HG03575 (cell line): ENCODE measurements at regions not wholly inside any gene's neighbourhood (a gene's known extent, or its start where the extent isn't known, plus 50 kb on each side); places are given as distances from the start of the nearest gene placed in this dataset.
"Not testable (repeated sequence)": the region's sequence is repeated elsewhere in the genome, so short reads cannot be mapped to it uniquely, and the experiment has no call there.

ENCODE experiments used
- ATAC-seq: cut with Tn5 transposase; IDR thresholded peaks from one replicate; pipeline ENCODE4 v1.9.1; 2021; ENCODE audit not compliant: unreplicated experiment, insufficient number of reproducible peaks, low FRiP score; ENCODE audit errors: extremely low read depth

- ATAC-seq: no peak
Observed at GRCh38 chr6:56904068-56904467, 50.8 kb upstream of the BEND6 start.

DNA sequence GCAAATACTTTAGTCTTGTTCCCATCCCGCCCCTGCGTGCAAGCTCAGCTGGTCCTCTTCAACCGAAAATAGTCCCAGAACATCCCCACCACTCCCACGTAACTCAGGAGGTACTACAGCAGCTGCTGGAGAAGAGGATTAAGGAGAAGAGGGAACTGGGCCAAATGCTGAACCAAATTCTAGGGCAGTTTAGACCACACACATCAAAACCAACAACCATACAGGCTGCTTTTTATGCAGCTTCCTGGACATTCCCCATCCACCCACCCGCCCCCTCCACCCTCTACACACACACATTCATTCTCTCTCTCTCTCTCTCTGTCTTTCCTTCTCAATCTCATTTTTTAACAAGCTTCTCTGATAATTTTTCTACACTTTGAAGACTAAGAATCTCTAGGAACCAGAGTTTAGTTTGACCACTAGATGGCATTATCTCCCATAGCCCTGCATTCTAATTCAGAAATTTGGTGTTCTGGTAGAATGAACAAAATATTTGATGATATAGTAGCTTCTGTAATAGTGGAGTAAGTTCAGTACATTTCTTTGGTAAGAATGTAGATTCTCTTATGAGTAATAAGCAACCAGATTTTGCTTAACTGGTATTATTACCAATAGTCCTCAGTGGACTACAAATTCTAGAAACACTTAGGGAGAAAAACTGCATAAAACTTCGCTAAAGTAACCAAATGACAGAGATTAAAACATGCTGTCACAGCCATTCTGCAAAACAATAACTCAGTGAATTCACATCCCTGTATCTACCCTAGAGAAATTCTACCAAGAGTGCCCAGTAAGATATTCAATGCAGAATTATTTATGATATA lies 52.1 kb upstream of the BEND6 start:
- ATAC-seq: no peak

- ATAC-seq: no peak
Observed at GRCh38 chr6:56900784-56901183, 54.1 kb upstream of the BEND6 start.

DNA sequence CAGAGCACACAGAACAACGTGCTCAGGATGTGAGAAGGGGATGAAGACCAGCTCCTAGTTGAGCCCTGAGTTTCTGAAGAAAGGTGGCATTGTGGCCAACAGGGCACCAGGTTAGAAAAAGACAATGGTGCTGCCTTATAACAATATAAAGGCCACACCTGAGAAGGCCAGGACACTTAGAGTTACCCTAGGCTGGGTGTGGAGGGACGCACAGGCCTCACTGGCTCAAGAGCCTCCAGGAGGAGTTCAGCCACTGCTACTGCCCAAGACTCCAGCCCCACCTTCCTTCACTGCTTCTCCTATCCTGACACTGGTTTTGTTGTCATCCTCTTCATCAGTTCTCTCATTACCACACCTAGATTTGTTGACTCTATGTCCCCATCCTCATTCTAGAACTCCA lies 55.2 kb upstream of the BEND6 start:
- ATAC-seq: no peak

DNA sequence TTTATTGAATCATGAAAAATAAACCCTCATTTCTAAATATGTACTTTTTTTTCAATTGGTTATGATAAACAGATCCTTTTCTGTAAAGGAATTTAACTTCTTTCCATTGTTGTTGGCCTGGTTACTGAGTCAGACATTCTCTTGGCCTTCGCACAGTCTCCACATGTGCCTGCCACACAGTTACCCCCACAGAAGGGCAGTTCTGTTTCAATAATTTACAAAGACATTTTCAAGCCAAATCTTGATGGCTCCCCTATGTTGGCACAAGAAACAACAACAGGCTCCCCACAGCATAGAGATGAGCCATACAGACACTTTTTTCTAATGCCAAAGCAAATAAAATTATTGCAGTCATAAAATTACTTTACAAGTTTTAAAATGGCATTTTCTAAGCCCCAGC lies 55.6 kb upstream of the BEND6 start:
- ATAC-seq: no peak

DNA sequence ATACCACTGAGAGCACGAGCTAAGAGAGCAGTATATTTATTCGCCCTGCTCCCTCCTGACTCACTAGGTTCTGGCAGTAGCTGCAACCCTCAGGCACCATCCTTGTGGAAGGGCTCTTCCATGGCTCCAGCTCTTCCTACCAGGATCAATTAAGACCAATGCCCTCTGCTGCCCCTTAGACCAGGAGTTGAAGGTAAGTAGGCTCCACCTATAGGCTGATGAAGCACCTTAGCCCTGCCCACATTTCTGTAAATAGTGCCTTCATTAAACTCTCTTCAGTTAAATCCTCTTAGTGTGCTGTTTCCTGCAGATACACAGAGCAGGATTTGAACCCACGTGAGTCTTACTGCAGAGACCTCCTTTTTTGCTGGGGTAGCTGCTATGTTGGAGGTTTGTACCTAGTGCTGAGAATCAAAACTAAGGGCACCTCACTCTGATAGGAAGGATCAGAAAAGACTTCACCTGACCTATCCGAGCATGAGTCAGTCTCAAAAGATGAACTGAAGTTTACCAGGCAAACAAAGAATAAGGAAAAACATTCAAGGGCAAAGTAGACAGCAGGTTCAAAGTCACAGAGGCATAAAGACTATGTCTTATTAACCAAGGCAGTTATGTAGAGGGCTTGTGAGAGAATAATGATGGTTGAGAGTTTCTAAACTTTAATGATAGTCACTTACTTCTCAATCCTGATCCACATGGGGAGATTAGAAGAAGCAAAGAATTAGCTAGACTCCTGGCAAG lies 56.9 kb upstream of the BEND6 start:
- ATAC-seq: no peak

GRCh38 chr6:56891754-56892153 lies 63.2 kb upstream of the BEND6 start:
- no peak for ATAC-seq

DNA sequence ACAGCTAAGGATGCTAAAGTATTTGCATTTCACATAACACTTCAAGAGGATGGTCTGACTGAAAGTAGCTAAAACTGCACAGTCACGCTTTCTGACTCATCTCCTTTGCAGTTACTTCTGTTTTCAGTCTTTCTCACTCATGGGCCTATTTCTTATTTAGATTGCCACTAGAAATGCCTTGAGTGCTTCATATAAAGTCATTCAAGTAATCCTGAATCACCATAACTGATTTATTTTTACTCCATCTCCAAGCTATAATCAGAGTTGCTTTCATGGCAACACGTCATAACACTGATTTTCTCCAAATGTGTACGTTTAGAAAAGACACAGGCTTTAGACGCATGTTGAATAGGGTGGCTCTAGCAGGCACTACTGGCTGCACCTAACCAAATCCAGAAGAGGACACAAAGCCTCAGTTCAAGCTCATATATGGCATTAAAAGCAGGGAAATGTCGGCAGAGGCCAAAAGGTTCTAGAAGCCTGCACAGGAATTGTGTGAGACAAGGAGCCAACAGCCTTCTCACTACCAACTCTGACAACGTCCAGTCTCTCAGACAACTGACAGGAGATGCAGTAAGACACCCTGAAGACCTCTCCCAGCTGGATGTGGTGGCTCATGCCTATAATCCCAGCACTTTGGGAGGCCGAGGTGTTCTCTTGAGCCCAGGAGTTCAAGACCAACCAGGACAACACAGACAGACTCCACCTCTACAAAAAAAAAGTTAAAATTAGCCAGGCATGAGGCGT lies 64.1 kb upstream of the BEND6 start:
- peak; percentile 97 for ATAC-seq

GRCh38 chr6:56890066-56890465 lies 64.8 kb upstream of the BEND6 start:
- no peak for ATAC-seq

GRCh38 chr6:56889492-56889891 lies 65.4 kb upstream of the BEND6 start:
- ATAC-seq: no peak

GRCh38 chr6:56888687-56889086 lies 66.2 kb upstream of the BEND6 start:
- ATAC-seq: no peak

- no peak for ATAC-seq
Observed at GRCh38 chr6:56887086-56887485, 67.8 kb upstream of the BEND6 start.

GRCh38 chr6:56877922-56878321 lies 77.0 kb upstream of the BEND6 start:
- no peak for ATAC-seq

DNA sequence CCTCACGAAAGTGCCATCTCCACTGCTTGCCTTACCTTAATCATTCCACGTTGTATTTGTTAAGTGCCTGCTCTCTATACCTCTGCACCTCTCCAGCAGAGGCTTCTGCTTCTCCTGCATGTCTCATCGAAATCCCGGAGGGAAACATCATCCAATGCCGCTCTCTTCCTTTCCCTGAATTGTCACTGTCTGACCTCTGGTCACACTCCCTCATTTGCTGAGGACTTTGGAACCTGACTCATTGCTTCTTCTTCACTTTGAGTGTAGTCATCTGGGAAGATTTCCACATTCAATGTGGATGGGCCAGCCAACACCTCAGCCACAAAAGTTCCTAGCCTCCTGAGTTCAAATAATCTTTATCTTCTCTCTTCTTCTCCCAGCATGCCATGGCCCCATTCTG lies 78.9 kb upstream of the BEND6 start:
- ATAC-seq: no peak

DNA sequence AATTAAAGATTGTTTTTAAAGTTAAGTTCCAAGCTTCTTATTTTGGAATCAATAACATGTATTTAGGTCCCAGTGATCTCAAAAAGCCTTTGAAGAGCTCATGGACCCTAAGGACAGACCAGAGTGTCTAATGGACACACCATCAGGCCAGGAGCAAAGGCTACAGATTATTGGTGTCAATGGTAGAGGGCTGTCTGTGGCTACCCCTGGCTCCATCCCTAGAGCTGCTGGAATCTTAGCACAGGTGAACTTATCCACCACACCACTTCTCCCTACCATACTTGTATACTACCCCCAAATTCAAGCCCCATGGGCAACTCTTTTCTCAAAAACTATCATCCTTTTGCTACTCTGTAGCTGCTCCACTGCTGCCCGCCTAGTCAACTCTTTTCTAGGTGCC lies 79.4 kb upstream of the BEND6 start:
- ATAC-seq: no peak

DNA sequence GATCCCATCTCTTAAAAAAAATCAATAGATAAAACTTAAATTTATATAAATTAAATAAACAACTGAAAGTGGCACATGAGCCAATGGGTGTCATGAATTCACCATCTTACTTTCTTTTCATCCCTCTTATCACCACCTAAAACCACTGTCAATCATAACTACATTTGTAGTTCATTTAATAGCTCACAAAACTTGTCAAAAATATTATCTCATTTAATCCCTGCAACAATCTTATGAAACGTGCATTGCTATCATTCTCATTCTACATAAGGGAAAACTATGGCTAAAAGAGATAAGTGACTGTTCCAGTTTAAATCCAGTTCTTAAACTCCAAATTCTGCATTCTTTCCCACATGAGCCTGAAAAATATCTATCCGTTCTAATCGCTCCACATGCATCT lies 80.6 kb upstream of the BEND6 start:
- no peak for ATAC-seq

DNA sequence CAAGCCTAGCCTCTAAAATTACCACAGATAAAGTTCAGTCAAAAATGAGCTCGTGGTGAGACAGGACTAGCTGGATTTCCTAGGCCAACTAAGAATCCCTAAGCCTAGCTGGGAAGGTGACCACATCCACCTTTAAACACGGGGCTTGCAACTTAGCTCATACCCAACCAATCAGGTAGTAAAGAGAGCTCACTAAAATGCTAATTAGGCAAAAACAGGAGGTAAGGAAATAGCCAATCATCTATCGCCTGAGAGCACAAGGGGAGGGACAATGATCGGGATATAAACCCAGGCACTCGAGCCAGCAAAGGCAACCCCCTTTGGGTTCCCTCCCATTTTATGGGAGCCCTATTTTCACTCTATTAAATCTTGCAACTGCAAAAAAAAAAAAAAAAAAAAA lies 84.9 kb upstream of the BEND6 start:
- ATAC-seq: not testable (repeated sequence)

DNA sequence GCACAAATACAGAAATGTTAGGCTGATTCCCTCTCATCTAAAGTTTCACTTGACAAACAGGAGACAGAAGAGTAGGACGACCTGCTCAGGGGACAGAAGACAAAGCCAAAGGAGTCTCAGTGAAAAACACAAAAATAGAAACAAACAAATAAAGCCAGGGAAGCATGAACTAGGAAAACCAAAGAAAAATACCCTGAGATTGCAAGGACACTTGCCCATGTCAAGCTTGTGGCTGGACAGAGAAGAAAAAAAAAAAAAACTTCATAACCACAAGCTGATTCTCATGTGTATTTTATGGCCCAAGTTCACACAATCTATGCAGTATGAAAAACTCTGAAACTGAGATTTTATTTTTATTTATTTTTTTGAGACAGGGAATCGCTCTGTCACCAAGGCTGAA lies 85.6 kb upstream of the BEND6 start:
- ATAC-seq: no peak

DNA sequence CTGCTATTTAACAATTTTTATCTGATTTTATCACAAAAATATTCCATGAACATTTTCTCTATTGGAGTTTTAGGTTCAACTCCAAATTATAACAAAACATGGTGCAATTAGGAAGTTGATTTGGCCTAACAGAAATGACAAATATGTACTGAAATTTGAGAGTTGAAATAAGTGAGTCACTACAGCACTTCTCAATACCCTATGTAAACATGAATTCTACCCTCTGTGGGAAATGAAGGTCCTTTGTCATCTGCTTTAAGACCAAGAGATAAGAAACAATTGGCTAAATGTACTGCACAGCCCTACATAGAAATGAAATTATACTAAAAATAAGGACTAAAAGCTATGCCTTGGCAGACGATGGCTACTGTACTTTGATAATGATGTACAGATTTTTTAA lies 86.2 kb upstream of the BEND6 start:
- ATAC-seq: no peak
